GM21786 (cell line): ENCODE measurements at regions not wholly inside any gene's neighbourhood (a gene's known extent, or its start where the extent isn't known, plus 50 kb on each side); places are given as distances from the start of the nearest gene placed in this dataset.
A peak's percentile ranks its signal among the peaks of the same experiment; 100 is the strongest.
"Not testable (repeated sequence)": the region's sequence is repeated elsewhere in the genome, so short reads cannot be mapped to it uniquely, and the experiment has no call there.

Source experiments
- ATAC-seq: cut with Tn5 transposase; IDR thresholded peaks from one replicate; pipeline ENCODE4 v1.9.1; 2021; ENCODE audit not compliant: unreplicated experiment

DNA sequence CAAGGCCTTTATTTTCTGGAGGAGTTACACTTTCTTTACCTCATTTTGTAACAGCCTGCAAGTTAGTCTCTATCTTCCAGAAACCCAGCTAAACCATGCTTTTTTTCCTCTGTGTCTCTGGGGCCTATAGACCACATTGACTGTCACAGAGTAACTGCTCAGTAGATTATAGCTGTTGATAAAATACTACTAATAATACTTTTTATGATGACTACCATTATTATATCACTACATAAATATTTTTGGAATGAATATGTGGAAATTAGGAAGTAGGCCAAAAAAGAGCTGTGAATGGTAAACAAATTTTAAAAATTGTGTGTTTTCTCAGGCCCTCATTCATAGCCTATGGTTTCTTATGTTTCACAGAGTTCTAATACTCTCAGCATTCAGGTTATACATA lies 233.1 kb upstream of the USP24 start:
- ATAC-seq = no peak

DNA sequence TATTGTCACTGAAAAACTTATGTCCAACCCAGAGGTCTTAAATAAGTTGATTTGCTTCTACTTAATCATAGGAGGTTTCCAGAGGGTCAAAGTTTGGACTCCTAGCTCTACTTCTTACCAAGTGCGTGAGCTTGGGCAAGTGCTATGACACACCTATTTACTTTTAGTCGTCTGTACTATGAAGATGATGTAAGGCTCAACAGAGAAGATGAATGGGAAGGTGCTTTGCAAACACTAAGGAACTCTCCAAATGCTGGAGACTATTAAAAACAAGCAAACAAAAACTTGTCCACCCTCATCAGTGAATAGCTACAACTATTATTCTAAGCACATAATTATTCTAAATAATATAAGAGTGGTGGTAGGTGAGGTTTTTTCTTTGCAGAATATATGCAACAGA lies 232.3 kb upstream of the USP24 start:
- ATAC-seq = no peak

DNA sequence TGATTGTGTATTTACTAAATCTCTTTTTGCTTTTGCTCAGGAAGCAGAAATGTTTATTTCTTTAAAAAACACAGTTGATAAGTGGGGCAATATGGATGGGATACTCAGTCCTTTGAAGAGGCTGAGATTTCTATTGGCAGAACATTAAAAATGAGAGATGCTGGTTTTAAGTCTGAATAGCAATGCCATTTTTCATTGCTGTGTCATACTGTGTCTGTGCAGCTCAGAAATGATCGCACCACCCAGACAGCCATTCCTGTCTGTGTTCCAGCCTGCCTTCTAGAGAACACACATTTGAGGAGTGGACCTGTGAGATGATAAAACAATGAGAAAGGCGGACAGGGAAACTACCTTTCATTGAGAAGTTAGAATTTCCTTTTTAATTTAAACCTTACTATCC lies 231.2 kb upstream of the USP24 start:
- no peak for ATAC-seq

GRCh38 chr1:55445416-55445815 lies 230.3 kb upstream of the USP24 start:
- no peak for ATAC-seq

DNA sequence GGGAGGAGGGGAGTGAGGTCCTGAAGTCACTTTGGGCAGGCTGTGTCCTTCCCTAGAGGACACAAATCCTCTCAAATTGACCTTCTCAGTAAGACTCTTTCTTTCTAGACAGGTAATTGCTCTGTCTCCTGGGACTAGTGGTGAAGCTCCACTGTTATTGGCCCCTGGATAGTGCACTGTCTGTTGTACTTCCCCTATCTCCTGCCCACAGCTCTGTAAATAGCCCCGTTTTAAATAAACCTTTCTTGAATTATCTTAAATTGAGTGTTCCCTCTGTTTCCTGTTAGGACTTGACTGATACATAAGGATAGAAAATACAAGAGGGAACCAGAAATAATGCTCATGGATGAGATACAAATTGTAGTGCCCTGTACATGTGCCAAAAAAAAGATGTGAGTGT lies 229.5 kb upstream of the USP24 start:
- ATAC-seq = peak; percentile 47

- no peak for ATAC-seq
Observed at GRCh38 chr1:55443175-55443915, 228.2 kb upstream of the USP24 start.

GRCh38 chr1:55441489-55441888 lies 226.3 kb upstream of the USP24 start:
- no peak for ATAC-seq

GRCh38 chr1:55437692-55438091 lies 222.5 kb upstream of the USP24 start:
- no peak for ATAC-seq

DNA sequence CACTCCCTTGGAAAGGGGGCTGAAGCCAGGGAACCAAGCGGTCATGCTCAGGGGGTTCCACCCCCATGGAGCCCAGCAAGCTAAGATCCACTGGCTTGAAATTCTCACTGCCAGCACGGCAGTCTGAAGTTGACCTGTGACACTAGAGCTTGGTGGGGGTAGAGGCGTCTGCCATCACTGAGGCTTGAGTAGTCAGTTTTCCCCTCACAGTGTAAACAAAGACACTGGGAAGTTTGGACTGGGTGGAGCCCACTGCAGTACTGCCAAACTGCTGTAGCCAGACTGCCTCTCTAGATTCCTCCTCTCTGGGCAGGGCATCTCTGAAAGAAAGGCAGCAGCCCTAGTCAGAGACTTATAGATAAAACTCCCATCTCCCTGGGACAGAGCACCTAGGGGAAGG lies 215.6 kb upstream of the USP24 start:
- ATAC-seq = not testable (repeated sequence)

GRCh38 chr1:55430206-55430605 lies 215.0 kb upstream of the USP24 start:
- ATAC-seq = not testable (repeated sequence)

- ATAC-seq = no peak
Observed at GRCh38 chr1:55428944-55429931, 214.1 kb upstream of the USP24 start.

- no peak for ATAC-seq
Observed at GRCh38 chr1:55428231-55428630, 213.1 kb upstream of the USP24 start.

DNA sequence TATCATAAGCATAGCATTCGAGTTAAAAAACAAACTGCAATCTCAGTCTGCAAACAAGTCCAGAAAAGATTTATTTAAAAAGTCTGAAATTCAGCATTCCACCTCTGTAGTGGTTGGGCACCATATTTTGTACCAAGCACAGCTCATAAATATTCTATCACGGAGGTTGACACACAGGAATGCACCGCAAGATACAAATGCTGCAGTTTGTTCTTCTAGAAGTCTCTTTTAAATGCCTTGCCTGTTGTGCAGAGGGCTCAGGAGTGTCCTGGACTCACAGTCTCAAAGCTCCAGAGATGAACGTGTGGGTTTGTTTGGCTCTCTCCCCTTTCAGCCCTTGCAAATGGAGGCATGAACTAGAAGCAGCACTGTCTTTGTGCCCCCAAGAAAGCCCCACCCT lies 212.4 kb upstream of the USP24 start:
- no peak for ATAC-seq

- ATAC-seq = no peak
Observed at GRCh38 chr1:55426619-55427018, 211.5 kb upstream of the USP24 start.

DNA sequence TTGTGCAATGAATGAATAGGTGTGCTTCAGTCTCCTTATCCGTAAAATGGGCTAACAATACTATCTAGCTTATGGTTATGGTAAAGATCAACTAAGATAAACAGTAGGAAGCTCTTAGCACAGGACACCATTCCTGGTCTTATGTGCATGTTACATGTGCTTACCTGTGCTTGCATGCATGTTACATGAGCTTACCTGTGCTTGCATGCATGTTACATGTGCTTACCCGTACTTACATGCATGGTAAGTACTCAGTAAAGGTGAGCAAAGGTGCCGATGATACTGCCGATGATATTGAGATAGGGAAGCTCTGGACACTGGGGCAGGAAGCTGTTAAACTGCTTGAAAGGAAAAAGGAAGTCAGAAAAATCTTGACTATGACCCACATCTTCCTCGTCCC lies 211.0 kb upstream of the USP24 start:
- ATAC-seq = no peak

DNA sequence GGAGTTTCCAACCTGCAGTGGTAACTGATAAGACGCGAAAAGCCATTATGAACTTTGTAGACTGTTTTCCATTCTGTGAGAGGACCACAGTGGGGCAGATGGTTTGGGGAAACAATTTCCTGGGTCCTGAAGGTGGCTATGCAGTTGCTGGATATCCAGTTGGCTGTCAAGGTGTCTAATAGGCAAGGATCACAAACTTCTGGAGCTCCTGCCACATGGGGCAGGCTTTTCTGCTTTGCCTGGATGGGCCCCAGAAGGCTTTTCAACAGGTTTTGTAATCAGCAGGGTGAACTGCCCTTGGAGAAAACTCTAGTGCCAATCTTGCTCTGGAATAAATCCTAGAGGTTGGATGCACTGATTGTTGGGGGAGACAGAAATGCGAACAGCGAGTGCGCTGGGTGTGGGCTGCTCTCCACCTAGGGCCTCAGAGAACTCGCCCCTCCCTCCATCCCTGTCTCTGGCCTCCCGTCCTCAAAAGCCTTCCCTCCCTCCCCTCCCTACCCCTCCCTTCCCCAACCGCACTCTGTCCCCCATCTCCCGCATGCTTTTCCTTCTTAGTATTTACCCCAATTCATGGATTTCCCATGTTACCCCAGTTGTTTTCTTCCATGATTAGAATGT lies 210.3 kb upstream of the USP24 start:
- no peak for ATAC-seq

GRCh38 chr1:55423376-55423775 lies 208.2 kb upstream of the USP24 start:
- no peak for ATAC-seq

GRCh38 chr1:55420929-55421716 lies 206.0 kb upstream of the USP24 start:
- no peak for ATAC-seq

GRCh38 chr1:55420026-55420425 lies 204.9 kb upstream of the USP24 start:
- no peak for ATAC-seq

GRCh38 chr1:55418208-55419000 lies 203.2 kb upstream of the USP24 start:
- no peak for ATAC-seq
